NOMO-1 (cell line): ENCODE measurements at regions not wholly inside any gene's neighbourhood (a gene's known extent, or its start where the extent isn't known, plus 50 kb on each side); places are given as distances from the start of the nearest gene placed in this dataset.
"Not testable (repeated sequence)": the region's sequence is repeated elsewhere in the genome, so short reads cannot be mapped to it uniquely, and the experiment has no call there.

Source experiments
- DNase-seq, 2 experiments: peaks; one replicate each; lab custom pipeline; 2025; ENCODE audit not compliant: unreplicated experiment in 2 of 2; lab: John Stamatoyannopoulos, UW

- peak in 1 of 2 experiments; percentile 9 for DNase-seq
Measured at GRCh38 chr1:46878173-46878782, 63.0 kb downstream of the CYP4A11 start.

DNA sequence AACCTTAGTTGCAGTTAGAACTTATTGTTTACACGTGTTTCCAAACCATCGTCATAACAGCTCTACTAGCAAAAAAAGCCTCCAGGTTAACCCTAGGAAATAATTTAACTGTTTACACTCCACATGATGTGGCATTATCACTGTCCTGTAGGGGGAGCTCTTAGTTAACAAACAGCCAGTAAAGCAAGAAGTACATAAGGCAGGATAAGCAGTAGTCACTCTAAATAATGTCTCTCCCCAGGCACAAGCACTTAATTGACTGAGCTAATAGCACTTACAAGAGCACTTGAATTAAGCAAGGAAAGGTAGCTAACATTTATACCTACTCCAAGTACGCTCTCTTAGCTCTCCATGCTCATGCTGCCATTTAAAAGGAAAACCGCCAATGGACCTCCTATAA is 65.2 kb downstream of the CYP4A11 start:
- DNase-seq = not testable (repeated sequence)
